Stomach smooth muscle (tissue), 2 donors: ENCODE measurements at regions not wholly inside any gene's neighbourhood (a gene's known extent, or its start where the extent isn't known, plus 50 kb on each side); places are given as distances from the start of the nearest gene placed in this dataset.

Experiments used
- H3K27ac ChIP-seq: one replicate; pipeline ENCODE4 v1.7.0; 2013; ENCODE audit warnings: mild to moderate bottlenecking, low read length, inconsistent platforms
- H3K27me3 ChIP-seq, 2 donors: one replicate each; pipeline ENCODE4 v1.7.0; 2013; ENCODE audit warnings: low read length in 2 of 2; ENCODE audit not compliant: insufficient read depth in 2 of 2, control insufficient read depth in 1 of 2
- H3K36me3 ChIP-seq, 2 donors: one replicate each; pipeline ENCODE4 v1.7.0; 2013; ENCODE audit warnings: low read length in 2 of 2; ENCODE audit not compliant: control insufficient read depth in 2 of 2, insufficient read depth in 2 of 2
- H3K4me1 ChIP-seq: one replicate; pipeline ENCODE4 v1.7.0; 2013; ENCODE audit warnings: low read length; ENCODE audit not compliant: control insufficient read depth, insufficient read depth
- H3K4me3 ChIP-seq, 2 donors: one replicate each; pipeline ENCODE4 v1.7.0; 2013; ENCODE audit warnings: low read length in 2 of 2
- H3K9ac ChIP-seq, 2 donors: one replicate each; pipeline ENCODE4 v1.7.0; 2013; ENCODE audit warnings: low read length in 2 of 2, mild to moderate bottlenecking in 1 of 2
- H3K9me3 ChIP-seq, 2 donors: one replicate each; pipeline ENCODE4 v1.7.0; 2013; ENCODE audit warnings: low read length in 2 of 2; ENCODE audit not compliant: control insufficient read depth in 2 of 2
- donor health status: healthy.
- donor health status: Pancreatic carcinoma.

DNA sequence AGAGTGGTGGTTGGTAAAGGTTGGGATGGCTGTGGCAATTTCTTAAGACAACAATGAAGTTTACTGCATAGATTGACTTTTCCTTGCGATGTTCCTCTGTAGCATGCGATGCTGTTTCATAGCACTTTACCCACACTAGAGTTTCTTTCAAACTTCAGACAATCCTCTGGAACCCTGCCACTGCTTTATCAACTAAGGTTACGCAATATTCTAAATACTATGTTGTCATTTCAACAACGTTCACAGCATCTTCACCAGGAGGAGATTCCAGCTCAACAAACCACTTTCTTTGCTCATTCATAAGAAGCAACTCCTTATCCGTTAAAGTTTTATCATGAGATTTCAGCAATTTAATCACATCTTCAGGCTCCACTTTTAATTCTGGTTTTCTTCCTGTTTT is 161.2 kb upstream of the NRSN1 start:
- H3K27me3 ChIP-seq: no peaks in the 10 kb centered on the region
- no peaks in the 10 kb centered on the region for H3K36me3 ChIP-seq
- no peak overlapping the region for H3K27ac ChIP-seq
- H3K9me3 ChIP-seq: no peaks in the 10 kb centered on the region
- no peaks in the 10 kb centered on the region for H3K4me1 ChIP-seq
- no peak overlapping the region for H3K4me3 ChIP-seq
- H3K9ac ChIP-seq: no peak overlapping the region

DNA sequence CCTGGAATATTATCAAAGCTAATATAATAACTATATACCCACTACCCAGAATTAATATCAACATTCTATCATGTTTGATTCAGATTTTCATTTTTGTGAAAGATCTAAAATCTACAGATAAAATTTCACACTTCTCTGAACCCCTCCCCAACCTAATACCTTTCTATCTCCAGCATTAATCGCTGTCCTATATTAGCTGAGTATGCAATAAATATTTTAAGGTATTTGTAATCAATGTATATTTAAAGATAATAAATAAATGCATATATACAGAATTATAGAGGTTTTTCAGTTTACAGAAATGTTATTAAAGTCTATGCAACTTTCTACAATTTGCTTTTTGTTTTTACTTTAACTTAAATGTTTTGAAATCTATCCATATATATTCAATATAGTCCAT is 156.7 kb upstream of the NRSN1 start:
- no peak overlapping the region for H3K27ac ChIP-seq
- H3K9me3 ChIP-seq: no peaks in the 10 kb centered on the region
- H3K4me1 ChIP-seq: no peaks in the 10 kb centered on the region
- no peak overlapping the region for H3K9ac ChIP-seq
- H3K36me3 ChIP-seq: no peaks in the 10 kb centered on the region
- H3K27me3 ChIP-seq: no peaks in the 10 kb centered on the region
- H3K4me3 ChIP-seq: no peak overlapping the region

- Histone ChIP-seq H3K9me3 (no peaks in the 10 kb centered on the region), H3K36me3 (no peaks in the 10 kb centered on the region), H3K4me3 (no peak overlapping the region), H3K4me1 (no peaks in the 10 kb centered on the region), H3K27ac (no peak overlapping the region), H3K27me3 (no peaks in the 10 kb centered on the region), H3K9ac (no peak overlapping the region)
Observed at GRCh38 chr6:23977706-23978105, 148.3 kb upstream of the NRSN1 start.

DNA sequence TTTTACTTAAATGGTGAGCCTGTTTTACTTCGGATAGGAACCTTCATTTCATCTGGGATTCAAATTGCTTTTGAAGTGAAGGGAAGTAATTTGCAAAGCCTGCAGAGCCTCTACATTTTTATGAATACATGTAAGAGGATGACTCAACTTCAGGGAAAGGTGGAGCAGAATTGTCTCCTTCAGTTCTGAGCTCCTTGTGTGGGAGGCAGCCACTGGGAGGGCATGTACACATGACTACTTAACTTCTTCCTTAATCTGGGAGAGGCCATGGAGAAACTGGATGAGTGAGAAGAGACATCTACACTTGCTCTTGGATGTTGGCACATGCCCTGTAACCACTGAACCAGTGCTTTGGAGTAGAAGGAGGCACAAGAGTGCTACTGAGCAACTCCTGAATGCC is 145.1 kb upstream of the NRSN1 start:
- H3K4me1 ChIP-seq: no peaks in the 10 kb centered on the region
- no peaks in the 10 kb centered on the region for H3K27me3 ChIP-seq

GRCh38 chr6:23981923-23982322 is 144.1 kb upstream of the NRSN1 start:
- Histone ChIP-seq H3K4me3 (no peak overlapping the region), H3K36me3 (no peaks in the 10 kb centered on the region), H3K4me1 (no peaks in the 10 kb centered on the region), H3K9ac (no peak overlapping the region), H3K27ac (no peak overlapping the region), H3K9me3 (no peaks in the 10 kb centered on the region), H3K27me3 (no peaks in the 10 kb centered on the region)

More for the DNA sequence above, 145.1 kb upstream of the NRSN1 start:
- Histone ChIP-seq H3K4me3 (no peak overlapping the region), H3K27ac (no peak overlapping the region), H3K9me3 (no peaks in the 10 kb centered on the region), H3K9ac (no peak overlapping the region), H3K36me3 (no peaks in the 10 kb centered on the region)

GRCh38 chr6:23983735-23984134 is 142.3 kb upstream of the NRSN1 start:
- Histone ChIP-seq H3K27ac (no peak overlapping the region), H3K9me3 (no peaks in the 10 kb centered on the region), H3K4me1 (no peaks in the 10 kb centered on the region), H3K36me3 (no peaks in the 10 kb centered on the region), H3K27me3 (no peaks in the 10 kb centered on the region), H3K4me3 (no peak overlapping the region), H3K9ac (no peak overlapping the region)

GRCh38 chr6:23985015-23985414 is 141.0 kb upstream of the NRSN1 start:
- Histone ChIP-seq H3K27ac (no peak overlapping the region), H3K4me3 (no peak overlapping the region), H3K4me1 (no peaks in the 10 kb centered on the region), H3K27me3 (no peaks in the 10 kb centered on the region), H3K9ac (no peak overlapping the region), H3K36me3 (no peaks in the 10 kb centered on the region), H3K9me3 (no peaks in the 10 kb centered on the region)

- Histone ChIP-seq H3K4me3 (no peak overlapping the region), H3K4me1 (no peaks in the 10 kb centered on the region), H3K36me3 (no peaks in the 10 kb centered on the region), H3K9me3 (no peaks in the 10 kb centered on the region), H3K27me3 (no peaks in the 10 kb centered on the region), H3K27ac (no peak overlapping the region), H3K9ac (no peak overlapping the region)
Observed at GRCh38 chr6:23989885-23990533, 136.0 kb upstream of the NRSN1 start.

DNA sequence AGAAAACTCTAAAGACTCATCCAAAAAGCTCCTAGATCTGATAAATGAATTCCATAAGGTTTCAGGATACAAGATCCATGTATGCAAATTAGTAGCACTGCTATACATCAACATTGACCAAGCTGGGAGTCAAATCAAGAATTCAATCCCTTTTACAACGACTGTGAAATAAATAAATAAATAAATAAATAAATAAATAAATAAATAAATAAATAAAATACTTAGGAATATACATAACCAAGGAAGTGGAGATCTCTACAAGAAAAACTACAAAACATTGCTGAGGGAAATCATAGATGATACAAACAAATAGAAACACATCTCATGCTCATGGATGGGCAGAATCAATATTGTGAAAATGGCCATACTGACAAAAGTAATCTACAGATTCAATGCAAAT is 132.0 kb upstream of the NRSN1 start:
- no peak overlapping the region for H3K27ac ChIP-seq
- no peaks in the 10 kb centered on the region for H3K4me1 ChIP-seq
- no peaks in the 10 kb centered on the region for H3K9me3 ChIP-seq
- no peaks in the 10 kb centered on the region for H3K36me3 ChIP-seq
- no peak overlapping the region for H3K4me3 ChIP-seq
- H3K9ac ChIP-seq: no peak overlapping the region
- no peaks in the 10 kb centered on the region for H3K27me3 ChIP-seq

- Histone ChIP-seq H3K4me1 (no peaks in the 10 kb centered on the region), H3K4me3 (no peak overlapping the region), H3K9ac (no peak overlapping the region), H3K9me3 (no peaks in the 10 kb centered on the region), H3K36me3 (no peaks in the 10 kb centered on the region), H3K27ac (no peak overlapping the region), H3K27me3 (no peaks in the 10 kb centered on the region)
Observed at GRCh38 chr6:24004062-24004461, 122.0 kb upstream of the NRSN1 start.

DNA sequence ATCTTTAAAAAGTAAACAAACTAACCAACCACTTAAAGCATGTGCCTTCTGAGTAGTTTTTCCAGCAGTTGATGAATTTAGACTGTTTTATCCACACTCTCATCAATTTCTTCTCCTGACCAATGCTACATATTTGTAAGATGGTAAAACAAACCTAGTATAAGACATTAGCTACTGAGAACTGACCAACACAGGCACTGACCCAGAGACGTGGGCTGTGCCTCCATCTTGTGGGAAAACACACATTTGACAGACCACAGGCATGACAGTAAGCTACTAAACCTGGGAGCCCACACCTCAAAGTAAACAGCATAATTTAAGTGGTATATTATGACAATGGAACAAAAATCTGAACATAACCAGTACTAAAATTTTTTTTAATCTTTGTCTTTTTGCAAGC is 121.4 kb upstream of the NRSN1 start:
- no peaks in the 10 kb centered on the region for H3K9me3 ChIP-seq
- H3K4me3 ChIP-seq: no peak overlapping the region
- no peak overlapping the region for H3K9ac ChIP-seq
- no peaks in the 10 kb centered on the region for H3K27me3 ChIP-seq
- H3K4me1 ChIP-seq: no peaks in the 10 kb centered on the region
- H3K27ac ChIP-seq: no peak overlapping the region
- no peaks in the 10 kb centered on the region for H3K36me3 ChIP-seq
